ENCODE measurements at regions not wholly inside any gene's neighbourhood (a gene's known extent, or its start where the extent isn't known, plus 50 kb on each side); places are given as distances from the start of the nearest gene placed in this dataset.

DNA sequence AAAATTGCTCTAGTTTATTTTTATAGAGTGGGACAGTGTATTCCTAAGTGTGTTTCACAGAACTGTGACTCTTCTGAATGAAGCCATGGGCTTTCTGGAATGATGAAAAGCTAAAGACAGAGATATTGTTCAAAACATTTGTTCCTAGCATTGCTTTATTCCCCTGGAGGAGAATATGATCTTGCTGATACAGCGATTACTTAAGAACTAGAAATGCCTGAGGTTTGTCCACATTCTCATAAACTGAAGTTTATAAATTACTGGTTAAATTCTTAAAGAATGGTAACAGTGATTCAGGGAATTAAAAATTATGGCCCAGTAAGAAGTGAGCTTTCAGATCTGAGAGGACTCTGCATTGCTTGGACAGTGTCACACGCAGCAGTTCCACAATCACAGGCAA lies 690.3 kb downstream of the FAM181B start:
- TF ChIP-seq, protein P1, sequence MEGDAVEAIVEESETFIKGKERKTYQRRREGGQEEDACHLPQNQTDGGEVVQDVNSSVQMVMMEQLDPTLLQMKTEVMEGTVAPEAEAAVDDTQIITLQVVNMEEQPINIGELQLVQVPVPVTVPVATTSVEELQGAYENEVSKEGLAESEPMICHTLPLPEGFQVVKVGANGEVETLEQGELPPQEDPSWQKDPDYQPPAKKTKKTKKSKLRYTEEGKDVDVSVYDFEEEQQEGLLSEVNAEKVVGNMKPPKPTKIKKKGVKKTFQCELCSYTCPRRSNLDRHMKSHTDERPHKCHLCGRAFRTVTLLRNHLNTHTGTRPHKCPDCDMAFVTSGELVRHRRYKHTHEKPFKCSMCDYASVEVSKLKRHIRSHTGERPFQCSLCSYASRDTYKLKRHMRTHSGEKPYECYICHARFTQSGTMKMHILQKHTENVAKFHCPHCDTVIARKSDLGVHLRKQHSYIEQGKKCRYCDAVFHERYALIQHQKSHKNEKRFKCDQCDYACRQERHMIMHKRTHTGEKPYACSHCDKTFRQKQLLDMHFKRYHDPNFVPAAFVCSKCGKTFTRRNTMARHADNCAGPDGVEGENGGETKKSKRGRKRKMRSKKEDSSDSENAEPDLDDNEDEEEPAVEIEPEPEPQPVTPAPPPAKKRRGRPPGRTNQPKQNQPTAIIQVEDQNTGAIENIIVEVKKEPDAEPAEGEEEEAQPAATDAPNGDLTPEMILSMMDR (IDR thresholded peaks at IDR 0.05), result no peak
- TF ChIP-seq EP300 (IDR thresholded peaks at IDR 0.05) (no peak), POLR2A (IDR thresholded peaks at IDR 0.05) (no peak)

Data from sigmoid colon (tissue), 4 donors.